ENCODE measurements at regions not wholly inside any gene's neighbourhood (a gene's known extent, or its start where the extent isn't known, plus 50 kb on each side); places are given as distances from the start of the nearest gene placed in this dataset.

GRCh38 chr6:170212956-170213636 is 77.8 kb downstream of the DLL1 start:
- no peak for DNase-seq

GRCh38 chr6:170212051-170212756 is 78.7 kb downstream of the DLL1 start:
- no peak for DNase-seq

GRCh38 chr6:170211404-170212025 is 79.4 kb downstream of the DLL1 start:
- no peak for DNase-seq

GRCh38 chr6:170210651-170211403 is 80.1 kb downstream of the DLL1 start:
- DNase-seq = no peak

GRCh38 chr6:170210026-170210390 is 80.9 kb downstream of the DLL1 start:
- no peak for DNase-seq

- no peak for DNase-seq
These were observed 81.4 kb downstream of the DLL1 start for GRCh38 chr6:170209354-170210025.

GRCh38 chr6:170208651-170209353 is 82.1 kb downstream of the DLL1 start:
- DNase-seq = no peak

- DNase-seq = no peak
These were observed 82.7 kb downstream of the DLL1 start for GRCh38 chr6:170208182-170208601.

GRCh38 chr6:170207586-170208181 is 83.2 kb downstream of the DLL1 start:
- no peak for DNase-seq

GRCh38 chr6:170206851-170207431 is 83.9 kb downstream of the DLL1 start:
- no peak for DNase-seq

GRCh38 chr6:170206317-170206621 is 84.6 kb downstream of the DLL1 start:
- no peak for DNase-seq

GRCh38 chr6:170205534-170206316 is 85.2 kb downstream of the DLL1 start:
- no peak for DNase-seq

GRCh38 chr6:170205126-170205525 is 85.8 kb downstream of the DLL1 start:
- no peak for DNase-seq

GRCh38 chr6:170203212-170203611 is 87.7 kb downstream of the DLL1 start:
- no peak for DNase-seq

GRCh38 chr6:170202416-170203135 is 88.3 kb downstream of the DLL1 start:
- DNase-seq = no peak

GRCh38 chr6:170201361-170201760 is 89.5 kb downstream of the DLL1 start:
- no peak for DNase-seq

GRCh38 chr6:170200458-170200891 is 90.4 kb downstream of the DLL1 start:
- DNase-seq = no peak

GRCh38 chr6:170199716-170200115 is 91.2 kb downstream of the DLL1 start:
- DNase-seq = no peak

- no peak for DNase-seq
These were observed 92.6 kb downstream of the DLL1 start for GRCh38 chr6:170198298-170198697.

- DNase-seq = no peak
These were observed 97.5 kb downstream of the DLL1 start for GRCh38 chr6:170193326-170193821.

Data from stimulated activated CD4-positive, alpha-beta T cell treated with anti-CD3 and anti-CD28 coated beads, Interleukin-4, amount 100 ng/mL, for 4 hours (primary cell).